GM23338 (cell line): ENCODE measurements at regions not wholly inside any gene's neighbourhood (a gene's known extent, or its start where the extent isn't known, plus 50 kb on each side); places are given as distances from the start of the nearest gene placed in this dataset.

ENCODE experiments used
- ATAC-seq: fragments of 200-7000 bp; cut with Tn5 transposase; 3 replicates; pipeline ENCODE4 v1.9.1; 2020
- DNase-seq: peaks from one replicate; pipeline ENCODE4 v3.0.0-alpha.2; 2015; ENCODE audit warnings: low spot score
- H2AFZ ChIP-seq: fragments of 200-600 bp; sonication (generic); 2 replicates; pipeline ENCODE4 v1.8.0; 2016; ENCODE audit warnings: antibody characterized with exemption, mild to moderate bottlenecking, moderate library complexity
- H3F3A ChIP-seq: fragments of 200-600 bp; sonication (generic); replicated peaks from 2 replicates; pipeline ENCODE4 v1.8.0; 2017; ENCODE audit warnings: antibody characterized with exemption, mixed run types, low read depth
- H3K27ac ChIP-seq: fragments of 200-600 bp; sonication (generic); 2 replicates; pipeline ENCODE4 v1.6.1; 2016; ENCODE audit warnings: low read depth
- H3K27me3 ChIP-seq: fragments of 200-600 bp; sonication (generic); 2 replicates; pipeline ENCODE4 v1.8.0; 2016; ENCODE audit warnings: mild to moderate bottlenecking, mixed run types, moderate library complexity; ENCODE audit not compliant: insufficient read depth
- H3K36me3 ChIP-seq: fragments of 200-600 bp; sonication (generic); 2 replicates; pipeline ENCODE4 v1.8.0; 2016; ENCODE audit warnings: mild to moderate bottlenecking; ENCODE audit not compliant: insufficient read depth
- H3K4me1 ChIP-seq: fragments of 200-600 bp; sonication (generic); 2 replicates; pipeline ENCODE4 v1.8.0; 2016; ENCODE audit warnings: mild to moderate bottlenecking, moderate library complexity; ENCODE audit not compliant: insufficient read depth
- H3K4me2 ChIP-seq: fragments of 200-600 bp; sonication (generic); 2 replicates; pipeline ENCODE4 v1.7.1; 2017; ENCODE audit warnings: mixed run types
- H3K4me3 ChIP-seq: fragments of 200-600 bp; sonication (generic); 2 replicates; pipeline ENCODE4 v1.6.1; 2016; ENCODE audit warnings: mixed run types
- H3K79me2 ChIP-seq: fragments of 200-600 bp; sonication (generic); replicated peaks from 2 replicates; pipeline ENCODE4 v1.8.0; 2017; ENCODE audit warnings: mild to moderate bottlenecking; ENCODE audit not compliant: insufficient read depth
- H3K9me2 ChIP-seq: fragments of 200-600 bp; sonication (generic); 2 replicates; pipeline ENCODE4 v1.8.0; 2017; ENCODE audit not compliant: insufficient read depth
- H4K20me1 ChIP-seq: fragments of 200-600 bp; sonication (generic); replicated peaks from 2 replicates; pipeline ENCODE4 v1.8.0; 2017; ENCODE audit warnings: mild to moderate bottlenecking; ENCODE audit not compliant: insufficient read depth
- H3K27ac Mint-ChIP-seq: 2 replicates; pipeline ENCODE4 v1.8.0; 2020; ENCODE audit warnings: inconsistent platforms, mild to moderate bottlenecking, moderate library complexity, mixed read lengths
- H3K27me3 Mint-ChIP-seq: 3 replicates; pipeline ENCODE4 v1.8.0; 2022; ENCODE audit warnings: low read depth, mild to moderate bottlenecking, moderate library complexity, mixed read lengths, inconsistent platforms; ENCODE audit not compliant: insufficient read depth, poor library complexity
- H3K36me3 Mint-ChIP-seq: 3 replicates; pipeline ENCODE4 v1.8.0; 2021; ENCODE audit warnings: low read depth, mild to moderate bottlenecking, inconsistent platforms, moderate library complexity, mixed read lengths
- H3K4me1 Mint-ChIP-seq: 3 replicates; pipeline ENCODE4 v1.8.0; 2020; ENCODE audit warnings: mild to moderate bottlenecking, inconsistent platforms, mixed read lengths
- H3K4me3 Mint-ChIP-seq: 3 replicates; pipeline ENCODE4 v1.8.0; 2021; ENCODE audit warnings: moderate library complexity, mild to moderate bottlenecking, inconsistent platforms, mixed read lengths
- H3K9me3 Mint-ChIP-seq: 3 replicates; pipeline ENCODE4 v1.8.0; 2020; ENCODE audit warnings: moderate library complexity, mild to moderate bottlenecking, inconsistent platforms, mixed read lengths
- CREB1 ChIP-seq: fragments of 250-450 bp; sonication (Bioruptor Pico); IDR thresholded peaks from 2 replicates; pipeline ENCODE4 v1.5.0; 2020; ENCODE audit warnings: low read depth, mild to moderate bottlenecking, moderate library complexity
- EZH2 ChIP-seq: fragments of 200-600 bp; sonication (generic); IDR thresholded peaks from one replicate; pipeline ENCODE4 v1.8.0; 2017; ENCODE audit warnings: antibody characterized with exemption, mild to moderate bottlenecking, low read depth; ENCODE audit not compliant: unreplicated experiment
- EZH2phosphoT487 ChIP-seq: fragments of 200-600 bp; sonication (generic); IDR thresholded peaks from one replicate; pipeline ENCODE4 v1.8.1; 2018; ENCODE audit warnings: antibody characterized with exemption; ENCODE audit not compliant: unreplicated experiment
- JUNB ChIP-seq: IDR thresholded peaks from one replicate; pipeline ENCODE4 v1.6.1; 2016; ENCODE audit warnings: antibody characterized with exemption; ENCODE audit not compliant: unreplicated experiment
- NANOG ChIP-seq: IDR thresholded peaks from 2 replicates; pipeline ENCODE4 v1.6.1; 2016; ENCODE audit warnings: antibody characterized with exemption, borderline replicate concordance
- POLR2AphosphoS5 ChIP-seq: IDR thresholded peaks from 2 replicates; pipeline ENCODE4 v1.6.1; 2016; ENCODE audit warnings: antibody characterized with exemption, low read depth
- STAT1 ChIP-seq: IDR thresholded peaks from one replicate; pipeline ENCODE4 v1.6.1; 2016; ENCODE audit warnings: antibody characterized with exemption; ENCODE audit not compliant: unreplicated experiment
- ZNF114 ChIP-seq: fragments of 250-450 bp; sonication (Bioruptor Pico); IDR thresholded peaks from 2 replicates; pipeline ENCODE4 v1.5.0; 2020; ENCODE audit warnings: mild to moderate bottlenecking, moderate library complexity
- ZNF331 ChIP-seq: fragments of 250-450 bp; sonication (Bioruptor Pico); IDR thresholded peaks from 2 replicates; pipeline ENCODE4 v1.5.0; 2020; ENCODE audit warnings: low read depth, mild to moderate bottlenecking, moderate library complexity
- ZNF462 ChIP-seq: fragments of 250-450 bp; sonication (Bioruptor Pico); IDR thresholded peaks from 2 replicates; pipeline ENCODE4 v1.5.0; 2020; ENCODE audit warnings: mild to moderate bottlenecking, moderate library complexity
- TF ChIP-seq, protein P1 (sequence below), 2 experiments: fragments of 200-600 bp in 1 of 2; sonication (generic) in 1 of 2; conservative IDR thresholded peaks; 2 replicates each; pipeline versions ENCODE4 v1.5.1 to v1.6.1; 2016 to 2017; ENCODE audit warnings: antibody characterized with exemption in 2 of 2, low read depth in 2 of 2, mild to moderate bottlenecking in 2 of 2, moderate library complexity in 1 of 2
- TF ChIP-seq, protein P2 (sequence below): IDR thresholded peaks from one replicate; pipeline ENCODE4 v1.6.1; 2018; ENCODE audit warnings: antibody characterized with exemption; ENCODE audit not compliant: unreplicated experiment
- TF ChIP-seq, protein P3 (sequence below): IDR thresholded peaks from 2 replicates; pipeline ENCODE4 v1.6.1; 2016; ENCODE audit warnings: antibody characterized with exemption

- Histone ChIP-seq H3F3A (no peaks in the 10 kb centered on the region), H3K9me2 (peaks cover 8% of the 10 kb centered on the region; the same call in 1 of the 2 replicates), H3K4me1 (no peaks in the 10 kb centered on the region), H4K20me1 (no peaks in the 10 kb centered on the region), H3K27ac (no peak overlapping the region), H3K36me3 (peaks cover 4% of the 10 kb centered on the region; the same call in 1 of the 2 replicates), H3K79me2 (no peaks in the 10 kb centered on the region), H3K4me3 (no peak overlapping the region), H2AFZ (no peak overlapping the region), H3K27me3 (no peaks in the 10 kb centered on the region), H3K4me2 (no peak overlapping the region)
- Mint-ChIP-seq H3K9me3 (peaks cover 27% of the 10 kb centered on the region), H3K4me3 (no peak overlapping the region), H3K27ac (no peak overlapping the region), H3K36me3 (peaks cover 15% of the 10 kb centered on the region), H3K27me3 (peaks cover 5% of the 10 kb centered on the region), H3K4me1 (no peaks in the 10 kb centered on the region)
- DNase-seq (no peak), ATAC-seq (no peak)
- TF ChIP-seq, protein P1, sequence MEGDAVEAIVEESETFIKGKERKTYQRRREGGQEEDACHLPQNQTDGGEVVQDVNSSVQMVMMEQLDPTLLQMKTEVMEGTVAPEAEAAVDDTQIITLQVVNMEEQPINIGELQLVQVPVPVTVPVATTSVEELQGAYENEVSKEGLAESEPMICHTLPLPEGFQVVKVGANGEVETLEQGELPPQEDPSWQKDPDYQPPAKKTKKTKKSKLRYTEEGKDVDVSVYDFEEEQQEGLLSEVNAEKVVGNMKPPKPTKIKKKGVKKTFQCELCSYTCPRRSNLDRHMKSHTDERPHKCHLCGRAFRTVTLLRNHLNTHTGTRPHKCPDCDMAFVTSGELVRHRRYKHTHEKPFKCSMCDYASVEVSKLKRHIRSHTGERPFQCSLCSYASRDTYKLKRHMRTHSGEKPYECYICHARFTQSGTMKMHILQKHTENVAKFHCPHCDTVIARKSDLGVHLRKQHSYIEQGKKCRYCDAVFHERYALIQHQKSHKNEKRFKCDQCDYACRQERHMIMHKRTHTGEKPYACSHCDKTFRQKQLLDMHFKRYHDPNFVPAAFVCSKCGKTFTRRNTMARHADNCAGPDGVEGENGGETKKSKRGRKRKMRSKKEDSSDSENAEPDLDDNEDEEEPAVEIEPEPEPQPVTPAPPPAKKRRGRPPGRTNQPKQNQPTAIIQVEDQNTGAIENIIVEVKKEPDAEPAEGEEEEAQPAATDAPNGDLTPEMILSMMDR (conservative IDR thresholded peaks at IDR 0.05; ENCODE audit: low read depth in 2 of 2) = no peak
- TF ChIP-seq EZH2 = no peak
- no peak for TF ChIP-seq STAT1
- no peak for TF ChIP-seq EZH2phosphoT487
- TF ChIP-seq, protein P2, sequence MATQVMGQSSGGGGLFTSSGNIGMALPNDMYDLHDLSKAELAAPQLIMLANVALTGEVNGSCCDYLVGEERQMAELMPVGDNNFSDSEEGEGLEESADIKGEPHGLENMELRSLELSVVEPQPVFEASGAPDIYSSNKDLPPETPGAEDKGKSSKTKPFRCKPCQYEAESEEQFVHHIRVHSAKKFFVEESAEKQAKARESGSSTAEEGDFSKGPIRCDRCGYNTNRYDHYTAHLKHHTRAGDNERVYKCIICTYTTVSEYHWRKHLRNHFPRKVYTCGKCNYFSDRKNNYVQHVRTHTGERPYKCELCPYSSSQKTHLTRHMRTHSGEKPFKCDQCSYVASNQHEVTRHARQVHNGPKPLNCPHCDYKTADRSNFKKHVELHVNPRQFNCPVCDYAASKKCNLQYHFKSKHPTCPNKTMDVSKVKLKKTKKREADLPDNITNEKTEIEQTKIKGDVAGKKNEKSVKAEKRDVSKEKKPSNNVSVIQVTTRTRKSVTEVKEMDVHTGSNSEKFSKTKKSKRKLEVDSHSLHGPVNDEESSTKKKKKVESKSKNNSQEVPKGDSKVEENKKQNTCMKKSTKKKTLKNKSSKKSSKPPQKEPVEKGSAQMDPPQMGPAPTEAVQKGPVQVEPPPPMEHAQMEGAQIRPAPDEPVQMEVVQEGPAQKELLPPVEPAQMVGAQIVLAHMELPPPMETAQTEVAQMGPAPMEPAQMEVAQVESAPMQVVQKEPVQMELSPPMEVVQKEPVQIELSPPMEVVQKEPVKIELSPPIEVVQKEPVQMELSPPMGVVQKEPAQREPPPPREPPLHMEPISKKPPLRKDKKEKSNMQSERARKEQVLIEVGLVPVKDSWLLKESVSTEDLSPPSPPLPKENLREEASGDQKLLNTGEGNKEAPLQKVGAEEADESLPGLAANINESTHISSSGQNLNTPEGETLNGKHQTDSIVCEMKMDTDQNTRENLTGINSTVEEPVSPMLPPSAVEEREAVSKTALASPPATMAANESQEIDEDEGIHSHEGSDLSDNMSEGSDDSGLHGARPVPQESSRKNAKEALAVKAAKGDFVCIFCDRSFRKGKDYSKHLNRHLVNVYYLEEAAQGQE = no peak
- TF ChIP-seq ZNF114 (CRISPR knock-in tag) = no peak
- no peak for TF ChIP-seq ZNF331 (CRISPR knock-in tag)
- no peak for TF ChIP-seq POLR2AphosphoS5
- no peak for TF ChIP-seq CREB1 (CRISPR knock-in tag)
- TF ChIP-seq, protein P3, sequence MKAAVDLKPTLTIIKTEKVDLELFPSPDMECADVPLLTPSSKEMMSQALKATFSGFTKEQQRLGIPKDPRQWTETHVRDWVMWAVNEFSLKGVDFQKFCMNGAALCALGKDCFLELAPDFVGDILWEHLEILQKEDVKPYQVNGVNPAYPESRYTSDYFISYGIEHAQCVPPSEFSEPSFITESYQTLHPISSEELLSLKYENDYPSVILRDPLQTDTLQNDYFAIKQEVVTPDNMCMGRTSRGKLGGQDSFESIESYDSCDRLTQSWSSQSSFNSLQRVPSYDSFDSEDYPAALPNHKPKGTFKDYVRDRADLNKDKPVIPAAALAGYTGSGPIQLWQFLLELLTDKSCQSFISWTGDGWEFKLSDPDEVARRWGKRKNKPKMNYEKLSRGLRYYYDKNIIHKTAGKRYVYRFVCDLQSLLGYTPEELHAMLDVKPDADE = no peak
- no peak for TF ChIP-seq JUNB
- no peak for TF ChIP-seq NANOG
- TF ChIP-seq ZNF462 (CRISPR knock-in tag) = no peak
These were observed 144.6 kb downstream of the KIT start for GRCh38 chr4:54802336-54802735.
